HepG2 (cell line): ENCODE measurements at regions not wholly inside any gene's neighbourhood (a gene's known extent, or its start where the extent isn't known, plus 50 kb on each side); places are given as distances from the start of the nearest gene placed in this dataset.

Source experiments
- ATAC-seq: fragments of 200-7000 bp; cut with Tn5 transposase; 3 replicates; pipeline ENCODE4 v1.9.1; 2020; ENCODE audit warnings: mild to moderate bottlenecking, moderate library complexity
- BruUV-seq: library from RNA; stranded (reverse); fragments of 400-500 nt; replicated peaks from 2 replicates; lab custom pipeline; 2021; lab: Mats Ljungman, UMichigan
- CTCF ChIA-PET: fragments of 300-600 bp; formaldehyde crosslinking; extraction: SDS; loops from one replicate; lab custom pipeline; 2021; ENCODE audit warnings: low total read pairs, inconsistent platforms, low intra/inter-chr PET ratio; lab: Yijun Ruan, JAX
- POLR2A ChIA-PET: fragments of 350-600 bp; sonication (Branson Sonifier 250); formaldehyde crosslinking; loops from one replicate; lab custom pipeline; 2020; ENCODE audit warnings: antibody characterized with exemption, inconsistent platforms; lab: Yijun Ruan, JAX
- DNase-seq: peaks from one replicate; pipeline ENCODE4 v3.0.0-alpha.2; 2015; ENCODE audit warnings: low spot score
- FAIRE-seq: peaks from 3 replicates; lab custom pipeline; 2011; peaks lifted over from hg19 to GRCh38; lab: Jason Lieb, UNC
- H2AFZ ChIP-seq: one replicate; pipeline ENCODE4 v1.6.1; 2011; ENCODE audit warnings: low read length, inconsistent platforms
- H3K27ac ChIP-seq: fragments of 300-600 bp; 3 replicates; pipeline ENCODE4 v1.8.0; 2011; ENCODE audit warnings: mixed run types, mild to moderate bottlenecking, mixed read lengths, low read length, inconsistent platforms; ENCODE audit not compliant: insufficient read depth; ENCODE audit errors: extremely low read length
- H3K27me3 ChIP-seq, 2 experiments: fragments of 200-600 bp in 1 of 2; 2 replicates in 1 of 2; 3 replicates in 1 of 2; pipeline versions ENCODE4 v1.6.0 to v1.8.0; 2011; ENCODE audit warnings: low read length in 2 of 2, mild to moderate bottlenecking in 2 of 2, moderate library complexity in 2 of 2, inconsistent platforms in 1 of 2; ENCODE audit not compliant: insufficient read depth in 2 of 2, control insufficient read depth in 1 of 2
- H3K36me3 ChIP-seq, 2 experiments: fragments of 200-600 bp in 1 of 2; replicated peaks in 1 of 2; 2 replicates in 1 of 2; 3 replicates in 1 of 2; pipeline versions ENCODE4 v1.5.1 to v1.8.0; 2011; ENCODE audit warnings: low read length in 2 of 2, inconsistent platforms in 1 of 2; ENCODE audit not compliant: insufficient read depth in 2 of 2, control insufficient read depth in 1 of 2
- H3K4me1 ChIP-seq: 2 replicates; pipeline ENCODE4 v1.5.1; 2012; ENCODE audit warnings: low read length, inconsistent platforms; ENCODE audit not compliant: insufficient read depth
- H3K4me2 ChIP-seq: 2 replicates; pipeline ENCODE4 v1.6.0; 2011; ENCODE audit warnings: low read depth, low read length, inconsistent platforms
- H3K4me3 ChIP-seq, 3 experiments: fragments of 200-600 bp in 1 of 3; sonication (generic), shearing (Covaris generic) in 1 of 3; replicated peaks in 1 of 3; 2 replicates each; pipeline ENCODE4 v1.5.1; 2011 to 2016; ENCODE audit warnings: low read length in 3 of 3, inconsistent platforms in 2 of 3, low read depth in 2 of 3, mild to moderate bottlenecking in 2 of 3, control low read depth in 1 of 3, mixed read lengths in 1 of 3; ENCODE audit not compliant: insufficient read depth in 1 of 3
- H3K79me2 ChIP-seq: one replicate; pipeline ENCODE4 v1.6.1; 2011; ENCODE audit warnings: low read length, inconsistent platforms; ENCODE audit not compliant: insufficient read depth
- H3K9ac ChIP-seq: 2 replicates; pipeline ENCODE4 v1.6.0; 2011; ENCODE audit warnings: mild to moderate bottlenecking, low read depth, low read length, inconsistent platforms; ENCODE audit not compliant: insufficient read depth
- H3K9me3 ChIP-seq: 2 replicates; pipeline ENCODE4 v1.5.1; 2012; ENCODE audit warnings: mild to moderate bottlenecking, low read length
- H4K20me1 ChIP-seq: 2 replicates; pipeline ENCODE4 v1.6.0; 2011; ENCODE audit warnings: inconsistent platforms, mild to moderate bottlenecking, low read length, moderate library complexity; ENCODE audit not compliant: insufficient read depth
- AGO1 ChIP-seq: fragments of 200-400 bp; formaldehyde crosslinking; IDR thresholded peaks from 2 replicates; pipeline ENCODE4 v1.6.1; 2017; ENCODE audit warnings: mild to moderate bottlenecking, low read depth, low read length, moderate library complexity; ENCODE audit not compliant: poor library complexity, severe bottlenecking
- EEA1 ChIP-seq: sonication (generic); formaldehyde crosslinking; IDR thresholded peaks from 2 replicates; pipeline ENCODE4 v1.5.1; 2020; ENCODE audit warnings: mild to moderate bottlenecking, missing genetic modification reagents, borderline replicate concordance
- JDP2 ChIP-seq: sonication (generic); formaldehyde crosslinking; IDR thresholded peaks from 2 replicates; pipeline ENCODE4 v1.8.1; 2022; ENCODE audit warnings: missing genetic modification reagents, borderline replicate concordance
- MAFF ChIP-seq: IDR thresholded peaks from 2 replicates; pipeline ENCODE4 v1.6.1; 2011; ENCODE audit warnings: low read depth, low read length, improper control_type of control experiment
- MEIS2 ChIP-seq: sonication (generic); formaldehyde crosslinking; IDR thresholded peaks from 2 replicates; pipeline ENCODE4 v1.9.0; 2021; ENCODE audit warnings: mild to moderate bottlenecking, missing genetic modification reagents
- NAIF1 ChIP-seq: sonication (generic); formaldehyde crosslinking; IDR thresholded peaks from 2 replicates; pipeline ENCODE4 v1.5.0; 2020; ENCODE audit warnings: mild to moderate bottlenecking, missing genetic modification reagents, borderline replicate concordance
- TGIF2 ChIP-seq: IDR thresholded peaks from 2 replicates; pipeline ENCODE4 v1.6.1; 2016; ENCODE audit warnings: control low read depth, missing compliant biosample characterization
- ZMAT5 ChIP-seq: sonication (generic); formaldehyde crosslinking; IDR thresholded peaks from 2 replicates; pipeline ENCODE4 v1.5.0; 2020; ENCODE audit warnings: mild to moderate bottlenecking, low read depth, missing genetic modification reagents, borderline replicate concordance
- ZNF282 ChIP-seq: fragments of 450-650 bp; IDR thresholded peaks from 2 replicates; pipeline ENCODE4 v1.6.1; 2018; ENCODE audit not compliant: partially characterized antibody
- ZNF512 ChIP-seq: sonication (generic); formaldehyde crosslinking; IDR thresholded peaks from 2 replicates; pipeline ENCODE4 v1.4.0; 2020; ENCODE audit warnings: mild to moderate bottlenecking, missing genetic modification reagents
- ZNF589 ChIP-seq: sonication (generic); formaldehyde crosslinking; conservative IDR thresholded peaks from 2 replicates; pipeline ENCODE4 v1.8.0; 2022; ENCODE audit warnings: mild to moderate bottlenecking, moderate library complexity, missing genetic modification reagents
- ZNF710 ChIP-seq: sonication (generic); formaldehyde crosslinking; IDR thresholded peaks from 2 replicates; pipeline ENCODE4 v1.5.0; 2020; ENCODE audit warnings: mild to moderate bottlenecking, missing genetic modification reagents, borderline replicate concordance
- ZNF800 ChIP-seq: sonication (generic); formaldehyde crosslinking; IDR thresholded peaks from 2 replicates; pipeline ENCODE4 v1.4.0; 2020; ENCODE audit warnings: missing genetic modification reagents
- WGBS: methylation state at CpG from one replicate; pipeline ENCODE4 v1.1.6; 2017; ENCODE audit warnings: low lambda C conversion rate; 5-methylcytosine and 5-hydroxymethylcytosine counted together
- in situ Hi-C: cut with HindIII; loops from 2 replicates; pipeline ENCODE4 v1.10.0; 2017; ENCODE audit warnings: low pct_unique_long_range_greater_than_20kb; ENCODE audit not compliant: extremely low pct_ligation_motif_present
- intact Hi-C: fragments of 100-400 bp; cut with micrococcal nuclease; formaldehyde crosslinking; loops from one replicate; pipeline ENCODE4 v1.10.0; 2022; ENCODE audit not compliant: unreplicated experiment

GRCh38 chr12:127386723-127387122 is 880.2 kb upstream of the TMEM132C start:
- Histone ChIP-seq H3K4me2 (no peak overlapping the region), H3K79me2 (no peaks in the 10 kb centered on the region), H4K20me1 (no peaks in the 10 kb centered on the region), H2AFZ (no peak overlapping the region), H3K27ac (no peak overlapping the region), H3K4me1 (no peaks in the 10 kb centered on the region), H3K36me3 (no peaks in the 10 kb centered on the region), H3K27me3 (no peaks in the 10 kb centered on the region), H3K4me3 (no peak overlapping the region), H3K9ac (no peak overlapping the region), H3K9me3 (no peaks in the 10 kb centered on the region)
- no peak for DNase-seq
- in situ Hi-C loops: loop anchor here (10.0 to 25.0 kb wide), 3 partner anchors 274 to 1849 kb away; no protein-coding TSS in a partner anchor
- TF ChIP-seq ZNF589 (CRISPR knock-in tag) (no peak), NAIF1 (CRISPR knock-in tag) (no peak), ZNF282 (no peak), MEIS2 (CRISPR knock-in tag) (no peak), ZNF512 (CRISPR knock-in tag) (no peak)
- CTCF ChIA-PET: no interaction called here
- WGBS: 12% methylated on average over 5 of the region's 5 CpGs
- no peak for ATAC-seq
- FAIRE-seq: no peak
- BruUV-seq: no TSS peak
- POLR2A ChIA-PET: no interaction called here
- intact Hi-C loops: no loop called here

- POLR2A ChIA-PET: no interaction called here
- in situ Hi-C loops: loop anchor here (10.0 to 25.0 kb wide), 3 partner anchors 277 to 1852 kb away; no protein-coding TSS in a partner anchor
- Histone ChIP-seq H2AFZ (no peak overlapping the region), H3K4me3 (no peak overlapping the region), H3K4me1 (no peaks in the 10 kb centered on the region), H3K79me2 (no peaks in the 10 kb centered on the region), H3K27me3 (no peaks in the 10 kb centered on the region), H3K27ac (no peak overlapping the region), H3K36me3 (no peaks in the 10 kb centered on the region), H4K20me1 (no peaks in the 10 kb centered on the region), H3K9ac (no peak overlapping the region), H3K4me2 (no peak overlapping the region), H3K9me3 (no peaks in the 10 kb centered on the region)
- FAIRE-seq (no peak), DNase-seq (no peak), ATAC-seq (no peak)
- 32% methylated on average over 7 of the region's 7 CpGs for WGBS
- no TSS peak for BruUV-seq
- CTCF ChIA-PET: no interaction called here
- intact Hi-C loops: no loop called here
- TF ChIP-seq MAFF (no peak), ZMAT5 (no peak), AGO1 (no peak), ZNF710 (no peak), TGIF2 (CRISPR knock-in tag) (no peak), ZNF800 (CRISPR knock-in tag) (no peak), EEA1 (CRISPR knock-in tag) (no peak), JDP2 (CRISPR knock-in tag) (no peak)
Measured at GRCh38 chr12:127388985-127389384, 878.0 kb upstream of the TMEM132C start.
